ENCODE measurements at regions not wholly inside any gene's neighbourhood (a gene's known extent, or its start where the extent isn't known, plus 50 kb on each side); places are given as distances from the start of the nearest gene placed in this dataset.

DNA sequence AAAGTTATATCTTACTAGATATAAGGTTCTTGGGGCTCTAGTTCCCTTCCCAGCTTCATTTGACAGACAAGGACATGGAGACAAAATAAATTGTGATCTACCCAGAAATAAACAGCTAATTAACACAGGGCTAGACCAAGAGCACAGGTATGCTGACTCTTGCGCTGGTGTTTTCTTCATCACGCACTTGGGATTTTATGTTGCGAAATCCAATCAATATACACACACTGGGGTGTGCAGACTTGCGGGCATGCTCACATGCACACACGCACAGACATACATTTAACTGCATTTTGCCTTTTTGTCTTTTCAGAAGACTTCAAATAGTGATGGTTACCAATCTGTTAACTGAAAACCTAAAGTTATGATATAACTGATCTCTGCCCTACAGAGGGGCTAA, 91.2 kb downstream of the LRATD1 start:
- CTCF ChIA-PET = no interaction called here
- H3K36me3 ChIP-seq (ENCODE audit: control insufficient read depth in 2 of 2, insufficient read depth in 1 of 2, low read length in 2 of 2) = no peaks in the 10 kb centered on the region

DNA sequence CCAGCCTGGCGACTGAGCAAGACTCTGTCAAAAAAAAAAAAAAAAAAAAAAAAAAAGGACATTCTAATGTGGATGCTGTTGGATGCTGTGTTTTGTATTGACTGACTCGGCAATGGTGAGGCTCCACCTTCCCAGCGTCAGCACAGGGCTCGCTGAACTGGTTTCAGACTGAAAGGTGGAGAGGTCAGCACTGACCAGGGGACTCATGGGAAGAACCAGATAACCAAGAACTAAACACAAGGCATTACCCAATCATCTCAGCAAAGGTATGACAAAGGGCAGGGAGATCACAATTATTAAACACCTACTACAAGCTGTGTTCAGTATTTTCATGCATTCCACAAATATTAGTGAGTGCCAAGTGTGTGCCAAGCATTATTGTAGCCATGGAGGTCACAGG, 103.2 kb downstream of the LRATD1 start:
- Histone ChIP-seq H3K9me3 (ENCODE audit: control insufficient read depth, insufficient read depth, low read depth, low read length) (no peaks in the 10 kb centered on the region), H3K4me3 (ENCODE audit: low read depth, low read length) (no peak overlapping the region), H3K36me3 (ENCODE audit: control insufficient read depth in 2 of 2, insufficient read depth in 1 of 2, low read length in 2 of 2) (no peaks in the 10 kb centered on the region), H3K27ac (ENCODE audit: extremely low read depth, low read depth, low read length) (no peak overlapping the region), H3K4me1 (ENCODE audit: control insufficient read depth, insufficient read depth, low read length) (no peaks in the 10 kb centered on the region)
- ChIA-PET POLR2A (no interaction called here), CTCF (no interaction called here)
- TF ChIP-seq PRDM4 (tag by site-specific recombination; IDR thresholded peaks at IDR 0.05) (no peak), ZNF2 (tag by site-specific recombination; IDR thresholded peaks at IDR 0.05) (no peak), GLI2 (tag by site-specific recombination; IDR thresholded peaks at IDR 0.05; ENCODE audit: borderline replicate concordance, low read depth) (no peak), IKZF3 (tag by site-specific recombination; IDR thresholded peaks at IDR 0.05) (no peak), ZNF621 (tag by site-specific recombination; IDR thresholded peaks at IDR 0.05) (no peak), ZNF426 (tag by site-specific recombination; IDR thresholded peaks at IDR 0.05) (no peak), ZNF114 (tag by site-specific recombination; IDR thresholded peaks at IDR 0.05) (no peak), ZNF362 (tag by site-specific recombination; IDR thresholded peaks at IDR 0.05) (no peak), ZNF138 (tag by site-specific recombination; IDR thresholded peaks at IDR 0.05; ENCODE audit: borderline replicate concordance) (no peak), ZNF148 (tag by site-specific recombination; IDR thresholded peaks at IDR 0.05; ENCODE audit: borderline replicate concordance) (no peak), YY2 (tag by site-specific recombination; IDR thresholded peaks at IDR 0.05) (no peak), ZNF558 (tag by site-specific recombination; IDR thresholded peaks at IDR 0.05) (no peak), ZNF747 (tag by site-specific recombination; IDR thresholded peaks at IDR 0.05) (no peak)
- TF ChIP-seq, protein P1, sequence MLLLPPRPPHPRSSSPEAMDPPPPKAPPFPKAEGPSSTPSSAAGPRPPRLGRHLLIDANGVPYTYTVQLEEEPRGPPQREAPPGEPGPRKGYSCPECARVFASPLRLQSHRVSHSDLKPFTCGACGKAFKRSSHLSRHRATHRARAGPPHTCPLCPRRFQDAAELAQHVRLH (tag by site-specific recombination; IDR thresholded peaks at IDR 0.05) = no peak

More for the DNA sequence above, 91.2 kb downstream of the LRATD1 start:
- no peak for TF ChIP-seq ZNF350 (tag by site-specific recombination; IDR thresholded peaks at IDR 0.05)
- TF ChIP-seq, protein P1 (tag by site-specific recombination; IDR thresholded peaks at IDR 0.05) = no peak
- no peak for TF ChIP-seq KLF9 (tag by site-specific recombination; IDR thresholded peaks at IDR 0.05; ENCODE audit: low read depth)
- no peak for TF ChIP-seq ZNF223 (tag by site-specific recombination; IDR thresholded peaks at IDR 0.05)
- TF ChIP-seq ZNF433 (tag by site-specific recombination; IDR thresholded peaks at IDR 0.05; ENCODE audit: low read depth) = no peak
- TF ChIP-seq ZFP69B (tag by site-specific recombination; IDR thresholded peaks at IDR 0.05) = no peak
- TF ChIP-seq ZNF48 (tag by site-specific recombination; IDR thresholded peaks at IDR 0.05) = no peak
- no peak for TF ChIP-seq ZFP37 (tag by site-specific recombination; IDR thresholded peaks at IDR 0.05)
- no peak for TF ChIP-seq ZNF561 (tag by site-specific recombination; IDR thresholded peaks at IDR 0.05; ENCODE audit: borderline replicate concordance)
- TF ChIP-seq HOXC10 (CRISPR knock-in tag; IDR thresholded peaks at IDR 0.05) = no peak
- TF ChIP-seq OSR2 (tag by site-specific recombination; IDR thresholded peaks at IDR 0.05) = no peak
- TF ChIP-seq, protein P2, sequence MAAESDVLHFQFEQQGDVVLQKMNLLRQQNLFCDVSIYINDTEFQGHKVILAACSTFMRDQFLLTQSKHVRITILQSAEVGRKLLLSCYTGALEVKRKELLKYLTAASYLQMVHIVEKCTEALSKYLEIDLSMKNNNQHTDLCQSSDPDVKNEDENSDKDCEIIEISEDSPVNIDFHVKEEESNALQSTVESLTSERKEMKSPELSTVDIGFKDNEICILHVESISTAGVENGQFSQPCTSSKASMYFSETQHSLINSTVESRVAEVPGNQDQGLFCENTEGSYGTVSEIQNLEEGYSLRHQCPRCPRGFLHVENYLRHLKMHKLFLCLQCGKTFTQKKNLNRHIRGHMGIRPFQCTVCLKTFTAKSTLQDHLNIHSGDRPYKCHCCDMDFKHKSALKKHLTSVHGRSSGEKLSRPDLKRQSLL (tag by site-specific recombination; IDR thresholded peaks at IDR 0.05) = no peak
- no peak for TF ChIP-seq ZFP3 (tag by site-specific recombination; IDR thresholded peaks at IDR 0.05; ENCODE audit: low read depth)
- TF ChIP-seq, protein P3, sequence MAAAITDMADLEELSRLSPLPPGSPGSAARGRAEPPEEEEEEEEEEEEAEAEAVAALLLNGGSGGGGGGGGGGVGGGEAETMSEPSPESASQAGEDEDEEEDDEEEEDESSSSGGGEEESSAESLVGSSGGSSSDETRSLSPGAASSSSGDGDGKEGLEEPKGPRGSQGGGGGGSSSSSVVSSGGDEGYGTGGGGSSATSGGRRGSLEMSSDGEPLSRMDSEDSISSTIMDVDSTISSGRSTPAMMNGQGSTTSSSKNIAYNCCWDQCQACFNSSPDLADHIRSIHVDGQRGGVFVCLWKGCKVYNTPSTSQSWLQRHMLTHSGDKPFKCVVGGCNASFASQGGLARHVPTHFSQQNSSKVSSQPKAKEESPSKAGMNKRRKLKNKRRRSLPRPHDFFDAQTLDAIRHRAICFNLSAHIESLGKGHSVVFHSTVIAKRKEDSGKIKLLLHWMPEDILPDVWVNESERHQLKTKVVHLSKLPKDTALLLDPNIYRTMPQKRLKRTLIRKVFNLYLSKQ (tag by site-specific recombination; IDR thresholded peaks at IDR 0.05; ENCODE audit: borderline replicate concordance) = no peak
- TF ChIP-seq ZNF157 (tag by site-specific recombination; IDR thresholded peaks at IDR 0.05) = no peak
- TF ChIP-seq ZNF324 (tag by site-specific recombination; IDR thresholded peaks at IDR 0.05) = no peak
- no peak for TF ChIP-seq HOXA7 (CRISPR knock-in tag; IDR thresholded peaks at IDR 0.05; ENCODE audit: borderline replicate concordance)
- TF ChIP-seq GLI2 (tag by site-specific recombination; IDR thresholded peaks at IDR 0.05; ENCODE audit: borderline replicate concordance, low read depth) = no peak
- no peak for TF ChIP-seq ZBTB1 (tag by site-specific recombination; IDR thresholded peaks at IDR 0.05)
- POLR2A ChIA-PET = no interaction called here
- H3K9me3 ChIP-seq (ENCODE audit: control insufficient read depth, insufficient read depth, low read depth, low read length) = no peaks in the 10 kb centered on the region
- no peaks in the 10 kb centered on the region for H3K4me1 ChIP-seq (ENCODE audit: control insufficient read depth, insufficient read depth, low read length)
- H3K27ac ChIP-seq (ENCODE audit: extremely low read depth, low read depth, low read length) = no peak overlapping the region
- no peak overlapping the region for H3K4me3 ChIP-seq (ENCODE audit: low read depth, low read length)

Data from HEK293 (cell line).